Iris pigment epithelial cell (primary cell): ENCODE measurements at regions not wholly inside any gene's neighbourhood (a gene's known extent, or its start where the extent isn't known, plus 50 kb on each side); places are given as distances from the start of the nearest gene placed in this dataset.

Source experiments
- DNase-seq: peaks from one replicate; pipeline ENCODE4 v3.0.0-alpha.2; 2011; ENCODE audit warnings: low read depth

GRCh38 chr5:89417515-89417914 lies 534.5 kb upstream of the MEF2C start:
- no peak for DNase-seq

GRCh38 chr5:89411891-89412290 lies 528.9 kb upstream of the MEF2C start:
- DNase-seq, result no peak

GRCh38 chr5:89407054-89407453 lies 524.1 kb upstream of the MEF2C start:
- DNase-seq, result no peak

- no peak for DNase-seq
These were observed 518.7 kb upstream of the MEF2C start for GRCh38 chr5:89401659-89402058.

GRCh38 chr5:89401012-89401411 lies 518.0 kb upstream of the MEF2C start:
- no peak for DNase-seq

- peak; percentile 12 for DNase-seq
These were observed 516.6 kb upstream of the MEF2C start for GRCh38 chr5:89399548-89399947.

GRCh38 chr5:89397096-89397495 lies 514.1 kb upstream of the MEF2C start:
- DNase-seq, result peak; percentile 11

GRCh38 chr5:89396278-89396954 lies 513.4 kb upstream of the MEF2C start:
- DNase-seq, result peak; percentile 26

GRCh38 chr5:89395111-89395510 lies 512.1 kb upstream of the MEF2C start:
- DNase-seq, result no peak

- DNase-seq, result no peak
These were observed 505.9 kb upstream of the MEF2C start for GRCh38 chr5:89388872-89389271.

GRCh38 chr5:89384391-89384790 lies 501.4 kb upstream of the MEF2C start:
- no peak for DNase-seq

GRCh38 chr5:89380635-89381034 lies 497.7 kb upstream of the MEF2C start:
- no peak for DNase-seq

GRCh38 chr5:89377767-89378455 lies 494.9 kb upstream of the MEF2C start:
- DNase-seq, result peak; percentile 5

- no peak for DNase-seq
These were observed 492.0 kb upstream of the MEF2C start for GRCh38 chr5:89374818-89375521.

GRCh38 chr5:89374144-89374784 lies 491.3 kb upstream of the MEF2C start:
- no peak for DNase-seq

- DNase-seq, result no peak
These were observed 489.2 kb upstream of the MEF2C start for GRCh38 chr5:89372176-89372575.

GRCh38 chr5:89371646-89372045 lies 488.7 kb upstream of the MEF2C start:
- DNase-seq, result no peak

- no peak for DNase-seq
These were observed 476.1 kb upstream of the MEF2C start for GRCh38 chr5:89359046-89359445.

GRCh38 chr5:89353837-89354551 lies 471.0 kb upstream of the MEF2C start:
- DNase-seq, result no peak

GRCh38 chr5:89351975-89352374 lies 469.0 kb upstream of the MEF2C start:
- peak; percentile 27 for DNase-seq

GRCh38 chr5:89351222-89351621 lies 468.2 kb upstream of the MEF2C start:
- peak; percentile 49 for DNase-seq

- no peak for DNase-seq
These were observed 467.7 kb upstream of the MEF2C start for GRCh38 chr5:89350684-89351083.
